HG02938 (cell line): ENCODE measurements at regions not wholly inside any gene's neighbourhood (a gene's known extent, or its start where the extent isn't known, plus 50 kb on each side); places are given as distances from the start of the nearest gene placed in this dataset.

ENCODE experiments used
- ATAC-seq: cut with Tn5 transposase; IDR thresholded peaks from one replicate; pipeline ENCODE4 v1.9.1; 2021; ENCODE audit warnings: mild to moderate bottlenecking, moderate library complexity; ENCODE audit not compliant: unreplicated experiment

- no peak for ATAC-seq
Observed at GRCh38 chr5:98698359-98698758, 75.1 kb upstream of the RGMB start.

- no peak for ATAC-seq
Observed at GRCh38 chr5:98700730-98701129, 72.7 kb upstream of the RGMB start.

- no peak for ATAC-seq
Observed at GRCh38 chr5:98705841-98706240, 67.6 kb upstream of the RGMB start.

- ATAC-seq: no peak
Observed at GRCh38 chr5:98709681-98710080, 63.8 kb upstream of the RGMB start.

- ATAC-seq: no peak
Observed at GRCh38 chr5:98713027-98713426, 60.4 kb upstream of the RGMB start.

- ATAC-seq: no peak
Observed at GRCh38 chr5:98713856-98714255, 59.6 kb upstream of the RGMB start.

DNA sequence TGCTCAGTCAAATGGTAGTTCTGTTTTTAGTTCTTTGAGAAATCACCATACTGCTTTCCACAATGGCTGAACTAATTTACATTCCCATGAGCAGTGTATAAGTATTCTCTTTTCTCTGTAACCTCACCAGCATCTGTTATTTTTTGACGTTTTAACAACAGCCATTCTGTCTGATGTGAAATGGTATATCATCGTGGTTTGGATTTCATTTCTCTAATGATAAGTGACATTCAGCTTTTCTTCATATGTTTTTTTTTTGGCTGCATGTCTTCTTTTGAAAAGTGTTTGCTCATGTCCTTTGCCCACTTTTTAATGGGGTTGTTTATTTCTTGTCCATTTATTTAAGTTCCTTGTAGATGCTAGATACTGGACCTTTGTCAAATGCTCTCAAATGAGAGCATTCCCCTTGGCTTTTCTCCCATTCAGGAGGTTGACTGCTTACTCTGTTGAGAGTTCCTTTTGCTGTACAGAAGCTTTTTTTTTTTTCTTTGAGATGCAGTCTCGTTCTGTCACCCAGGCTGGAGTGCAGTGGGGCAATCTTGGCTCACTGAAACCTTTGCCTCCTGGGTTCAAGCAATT lies 58.7 kb upstream of the RGMB start:
- no peak for ATAC-seq

DNA sequence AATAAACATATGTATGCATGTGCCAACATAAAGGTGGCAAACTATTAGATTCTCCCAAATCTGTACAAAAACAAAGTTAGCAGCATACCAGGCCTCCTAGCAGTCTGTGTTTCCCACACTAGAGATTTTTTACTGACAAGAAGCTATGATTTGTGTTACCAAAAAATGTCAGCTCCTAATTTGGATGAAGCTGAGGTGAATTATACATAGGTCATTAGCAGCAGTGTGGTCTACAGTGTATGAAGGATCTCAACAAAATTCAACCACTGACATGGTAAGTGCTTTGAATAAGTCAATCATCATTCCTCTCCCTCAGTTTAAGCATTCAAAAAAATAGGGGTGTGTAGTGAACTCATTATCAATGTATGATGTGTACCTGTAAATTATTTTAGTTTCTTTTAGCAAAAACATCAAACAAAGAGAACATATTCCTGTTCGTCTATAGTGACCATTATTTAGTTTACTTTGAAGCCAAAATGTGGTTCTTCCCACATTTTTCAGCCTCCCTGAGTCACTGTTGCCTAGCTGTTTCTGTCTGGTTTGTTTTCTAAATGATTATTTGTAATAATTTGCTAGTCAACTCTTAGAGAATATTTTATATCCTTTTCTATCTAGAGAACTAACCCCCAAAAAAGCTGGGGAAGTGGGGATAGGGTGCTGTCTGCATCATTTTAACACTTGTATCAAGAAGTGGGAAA lies 52.1 kb upstream of the RGMB start:
- no peak for ATAC-seq

DNA sequence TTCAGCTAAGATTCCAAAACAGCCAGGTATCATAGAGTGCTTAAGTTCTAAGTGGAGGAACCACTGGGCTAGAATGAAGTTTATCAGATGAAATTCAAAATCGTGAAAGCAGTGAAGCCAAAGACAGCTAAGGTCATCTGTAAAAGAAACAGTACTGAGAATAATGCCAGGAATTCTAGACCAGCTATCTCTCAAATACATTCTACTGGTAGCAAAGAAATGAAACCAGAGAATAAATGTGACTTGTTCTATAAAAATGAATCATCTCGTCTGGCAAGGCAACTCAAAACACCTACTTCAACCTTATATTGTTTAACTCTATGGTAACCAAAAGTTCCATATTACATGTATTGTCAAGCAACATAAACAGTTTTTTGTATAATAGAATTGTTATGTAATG lies 51.3 kb upstream of the RGMB start:
- no peak for ATAC-seq

- ATAC-seq: no peak
Observed at GRCh38 chr5:98723061-98723460, 50.4 kb upstream of the RGMB start.
